ENCODE measurements at regions not wholly inside any gene's neighbourhood (a gene's known extent, or its start where the extent isn't known, plus 50 kb on each side); places are given as distances from the start of the nearest gene placed in this dataset.
"Not testable (repeated sequence)": the region's sequence is repeated elsewhere in the genome, so short reads cannot be mapped to it uniquely, and the experiment has no call there.

DNA sequence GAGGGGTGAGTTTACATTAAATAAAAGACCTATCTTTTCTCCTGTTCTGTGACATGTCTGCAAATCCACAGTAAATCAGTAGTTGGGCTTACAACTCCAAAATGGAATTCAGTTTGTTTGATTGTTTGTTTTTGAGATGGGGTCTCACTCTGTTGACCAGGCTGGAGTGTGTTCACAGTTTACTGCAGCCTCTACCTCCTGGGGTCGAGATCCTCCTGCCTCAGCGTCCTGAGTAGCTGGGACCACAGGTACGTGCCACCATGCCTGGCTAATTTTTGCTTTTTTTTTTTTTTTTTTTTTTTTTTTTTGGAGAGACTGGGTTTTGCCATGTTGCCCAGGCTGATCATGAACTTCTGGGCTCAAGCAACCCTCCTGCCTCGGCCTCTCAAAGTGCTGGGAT lies 63.5 kb upstream of the ADPGK start:
- Histone ChIP-seq H3K4me2 (ENCODE audit: insufficient read depth, low read length) (no peak overlapping the region), H3K9me3 (ENCODE audit: low read depth, low read length) (no peaks in the 10 kb centered on the region), H4K20me1 (ENCODE audit: insufficient read depth, low read length) (no peaks in the 10 kb centered on the region), H3K27ac (ENCODE audit: low read depth, low read length) (no peak overlapping the region), H3K4me1 (ENCODE audit: insufficient read depth, low read length) (no peaks in the 10 kb centered on the region), H3K36me3 (ENCODE audit: insufficient read depth, low read length) (no peaks in the 10 kb centered on the region), H3K4me3 (ENCODE audit: insufficient read depth, low read length) (no peak overlapping the region), H3K27me3 (ENCODE audit: insufficient read depth, low read length) (no peaks in the 10 kb centered on the region), H2AFZ (ENCODE audit: low read length) (no peak overlapping the region), H3K79me2 (ENCODE audit: insufficient read depth, low read length) (no peaks in the 10 kb centered on the region)
- TF ChIP-seq CTCF (IDR thresholded peaks at IDR 0.05; ENCODE audit: extremely low read depth, low read depth, low read length): no peak
- DNase-seq (ENCODE audit: insufficient read length, low spot score, missing footprints): no peak

- Histone ChIP-seq H3K9me3 (ENCODE audit: low read depth, low read length) (no peaks in the 10 kb centered on the region), H3K27ac (ENCODE audit: low read depth, low read length) (no peak overlapping the region), H3K27me3 (ENCODE audit: insufficient read depth, low read length) (peaks cover 5% of the 10 kb centered on the region), H3K79me2 (ENCODE audit: insufficient read depth, low read length) (no peaks in the 10 kb centered on the region), H3K4me3 (ENCODE audit: insufficient read depth, low read length) (no peak overlapping the region), H4K20me1 (ENCODE audit: insufficient read depth, low read length) (no peaks in the 10 kb centered on the region), H2AFZ (ENCODE audit: low read length) (no peak overlapping the region), H3K4me2 (ENCODE audit: insufficient read depth, low read length) (no peak overlapping the region), H3K36me3 (ENCODE audit: insufficient read depth, low read length) (no peaks in the 10 kb centered on the region), H3K4me1 (ENCODE audit: insufficient read depth, low read length) (no peaks in the 10 kb centered on the region)
- DNase-seq (ENCODE audit: insufficient read length, low spot score, missing footprints): no peak
- no peak for TF ChIP-seq CTCF (IDR thresholded peaks at IDR 0.05; ENCODE audit: extremely low read depth, low read depth, low read length)
Measured at GRCh38 chr15:72845981-72846383, 62.4 kb upstream of the ADPGK start.

DNA sequence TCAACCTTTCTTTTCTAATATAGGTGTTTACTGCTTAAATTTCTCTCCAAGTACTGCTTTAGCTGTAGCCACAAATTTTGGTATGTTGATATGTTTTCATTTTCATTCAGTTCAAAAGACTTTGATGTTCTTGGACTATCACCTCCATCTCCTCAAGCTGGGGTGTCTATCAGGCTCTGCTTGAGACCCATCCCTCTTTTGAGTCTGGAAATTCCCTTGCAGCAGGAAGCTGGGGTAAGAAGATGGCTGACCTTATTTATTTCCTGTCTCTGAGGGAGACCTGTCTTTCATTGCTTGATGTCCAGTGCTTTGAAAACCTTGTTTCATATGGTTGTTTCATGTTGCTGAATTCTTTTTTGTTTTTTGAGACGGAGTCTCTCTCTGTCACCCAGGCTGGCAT lies 60.5 kb upstream of the ADPGK start:
- Histone ChIP-seq H3K36me3 (ENCODE audit: insufficient read depth, low read length) (no peaks in the 10 kb centered on the region), H4K20me1 (ENCODE audit: insufficient read depth, low read length) (no peaks in the 10 kb centered on the region), H3K79me2 (ENCODE audit: insufficient read depth, low read length) (no peaks in the 10 kb centered on the region), H3K27me3 (ENCODE audit: insufficient read depth, low read length) (peaks cover 6% of the 10 kb centered on the region), H2AFZ (ENCODE audit: low read length) (no peak overlapping the region), H3K4me2 (ENCODE audit: insufficient read depth, low read length) (no peak overlapping the region), H3K27ac (ENCODE audit: low read depth, low read length) (no peak overlapping the region), H3K4me3 (ENCODE audit: insufficient read depth, low read length) (no peak overlapping the region), H3K9me3 (ENCODE audit: low read depth, low read length) (no peaks in the 10 kb centered on the region), H3K4me1 (ENCODE audit: insufficient read depth, low read length) (no peaks in the 10 kb centered on the region)
- TF ChIP-seq CTCF (IDR thresholded peaks at IDR 0.05; ENCODE audit: extremely low read depth, low read depth, low read length): no peak
- no peak for DNase-seq (ENCODE audit: insufficient read length, low spot score, missing footprints)

- H3K36me3 ChIP-seq (ENCODE audit: insufficient read depth, low read length); H3K9me3 ChIP-seq (ENCODE audit: low read depth, low read length); H3K4me1 ChIP-seq (ENCODE audit: insufficient read depth, low read length); H3K4me3 ChIP-seq (ENCODE audit: insufficient read depth, low read length); H3K27ac ChIP-seq (ENCODE audit: low read depth, low read length); DNase-seq (ENCODE audit: insufficient read length, low spot score, missing footprints); H3K79me2 ChIP-seq (ENCODE audit: insufficient read depth, low read length); H3K27me3 ChIP-seq (ENCODE audit: insufficient read depth, low read length); H4K20me1 ChIP-seq (ENCODE audit: insufficient read depth, low read length); H3K4me2 ChIP-seq (ENCODE audit: insufficient read depth, low read length); H2AFZ ChIP-seq (ENCODE audit: low read length): not testable (repeated sequence)
Measured at GRCh38 chr15:72843340-72843739, 59.8 kb upstream of the ADPGK start.

DNA sequence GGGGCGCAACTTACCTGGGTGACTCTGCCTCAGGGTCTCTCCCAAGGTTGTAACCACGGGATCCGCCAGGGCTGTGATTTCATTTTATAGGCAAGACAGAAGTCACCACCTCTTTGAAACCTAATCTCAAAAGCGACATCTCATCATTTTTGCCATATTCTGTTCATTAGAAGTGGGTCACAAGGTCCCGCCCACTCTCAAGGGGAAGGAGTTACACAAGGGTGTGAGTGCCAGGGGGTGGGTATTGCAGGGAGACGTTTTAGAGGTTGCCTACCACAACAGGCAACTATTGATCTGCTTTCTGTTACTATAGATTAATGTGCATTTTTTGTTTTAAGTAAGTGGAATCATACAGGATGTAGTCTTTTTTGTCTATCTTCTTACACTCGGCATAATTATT lies 56.6 kb upstream of the ADPGK start:
- Histone ChIP-seq H3K79me2 (ENCODE audit: insufficient read depth, low read length) (no peaks in the 10 kb centered on the region), H3K4me2 (ENCODE audit: insufficient read depth, low read length) (no peak overlapping the region), H3K36me3 (ENCODE audit: insufficient read depth, low read length) (no peaks in the 10 kb centered on the region), H2AFZ (ENCODE audit: low read length) (no peak overlapping the region), H3K27ac (ENCODE audit: low read depth, low read length) (no peak overlapping the region), H3K9me3 (ENCODE audit: low read depth, low read length) (no peaks in the 10 kb centered on the region), H4K20me1 (ENCODE audit: insufficient read depth, low read length) (no peaks in the 10 kb centered on the region), H3K27me3 (ENCODE audit: insufficient read depth, low read length) (peaks cover 6% of the 10 kb centered on the region), H3K4me3 (ENCODE audit: insufficient read depth, low read length) (no peak overlapping the region), H3K4me1 (ENCODE audit: insufficient read depth, low read length) (no peaks in the 10 kb centered on the region)
- TF ChIP-seq CTCF (IDR thresholded peaks at IDR 0.05; ENCODE audit: extremely low read depth, low read depth, low read length): no peak
- DNase-seq (ENCODE audit: insufficient read length, low spot score, missing footprints): no peak
